ENCODE measurements at regions not wholly inside any gene's neighbourhood (a gene's known extent, or its start where the extent isn't known, plus 50 kb on each side); places are given as distances from the start of the nearest gene placed in this dataset.
A peak's percentile ranks its signal among the peaks of the same experiment; 100 is the strongest.
"Not testable (repeated sequence)": the region's sequence is repeated elsewhere in the genome, so short reads cannot be mapped to it uniquely, and the experiment has no call there.

GRCh38 chr14:39505812-39506211 lies 73.6 kb upstream of the FBXO33 start:
- H3K23ac ChIP-seq (ENCODE audit: low read length), result no peak overlapping the region
- H3K4me1 ChIP-seq (ENCODE audit: control insufficient read depth, low read depth, low read length), result no peaks in the 10 kb centered on the region
- H4K5ac ChIP-seq (ENCODE audit: low read length), result no peak overlapping the region
- H3K4ac ChIP-seq (ENCODE audit: low read depth, low read length), result no peak overlapping the region
- H4K8ac ChIP-seq (ENCODE audit: low read depth, low read length), result no peak overlapping the region
- H3K79me1 ChIP-seq (ENCODE audit: low read length), result no peaks in the 10 kb centered on the region
- no CpG with 5 or more reads among the region's 1 CpG for whole genome bisulfite sequencing (ENCODE audit: extremely low coverage, insufficient coverage, low lambda C conversion rate)
- no peak overlapping the region for H2BK15ac ChIP-seq (replicated peaks; ENCODE audit: low read depth)
- no peak overlapping the region for H3K18ac ChIP-seq (ENCODE audit: low read length)
- H3K36me3 ChIP-seq (ENCODE audit: control insufficient read depth, insufficient read depth, low read length), result no peaks in the 10 kb centered on the region
- H2BK120ac ChIP-seq (ENCODE audit: low read depth, low read length), result no peak overlapping the region
- no peak overlapping the region for H2AK5ac ChIP-seq (ENCODE audit: low read length)
- no peaks in the 10 kb centered on the region for H3K79me2 ChIP-seq (ENCODE audit: control insufficient read depth, insufficient read depth, low read length)
- no peak for DNase-seq
- H3K9ac ChIP-seq (ENCODE audit: low read length), result no peak overlapping the region
- no peak overlapping the region for H3K4me2 ChIP-seq (ENCODE audit: low read length)
- H3K56ac ChIP-seq (ENCODE audit: low read length), result no peak overlapping the region
- no peaks in the 10 kb centered on the region for H3K27me3 ChIP-seq (ENCODE audit: insufficient read depth, low read length, poor library complexity)
- no peak overlapping the region for H3K27ac ChIP-seq (ENCODE audit: low read depth, low read length)
- no peak overlapping the region for H2BK5ac ChIP-seq (ENCODE audit: low read length)
- no peak overlapping the region for H3K4me3 ChIP-seq (ENCODE audit: low read length)

- Histone ChIP-seq H3K27me3 (ENCODE audit: insufficient read depth, low read length, poor library complexity) (no peaks in the 10 kb centered on the region), H3K4ac (ENCODE audit: low read depth, low read length) (no peak overlapping the region), H3K4me1 (ENCODE audit: control insufficient read depth, low read depth, low read length) (no peaks in the 10 kb centered on the region), H3K4me3 (ENCODE audit: low read length) (no peak overlapping the region), H3K18ac (ENCODE audit: low read length) (no peak overlapping the region), H2BK5ac (ENCODE audit: low read length) (no peak overlapping the region), H3K23ac (ENCODE audit: low read length) (no peak overlapping the region), H2AK5ac (ENCODE audit: low read length) (no peak overlapping the region), H3K79me2 (ENCODE audit: control insufficient read depth, insufficient read depth, low read length) (no peaks in the 10 kb centered on the region), H3K36me3 (ENCODE audit: control insufficient read depth, insufficient read depth, low read length) (no peaks in the 10 kb centered on the region), H4K5ac (ENCODE audit: low read length) (no peak overlapping the region), H3K56ac (ENCODE audit: low read length) (no peak overlapping the region), H2BK15ac (replicated peaks; ENCODE audit: low read depth) (no peak overlapping the region), H3K4me2 (ENCODE audit: low read length) (no peak overlapping the region), H4K8ac (ENCODE audit: low read depth, low read length) (no peak overlapping the region), H3K79me1 (ENCODE audit: low read length) (no peaks in the 10 kb centered on the region), H3K9ac (ENCODE audit: low read length) (no peak overlapping the region), H3K27ac (ENCODE audit: low read depth, low read length) (no peak overlapping the region), H2BK120ac (ENCODE audit: low read depth, low read length) (no peak overlapping the region)
- WGBS (ENCODE audit: extremely low coverage, insufficient coverage, low lambda C conversion rate), result no CpG with 5 or more reads among the region's 1 CpG
- DNase-seq, result no peak
Measured at GRCh38 chr14:39500253-39500652, 68.0 kb upstream of the FBXO33 start.

- no peak overlapping the region for H2BK15ac ChIP-seq (replicated peaks; ENCODE audit: low read depth)
- no peak overlapping the region for H3K56ac ChIP-seq (ENCODE audit: low read length)
- H4K8ac ChIP-seq (ENCODE audit: low read depth, low read length), result no peak overlapping the region
- no peak overlapping the region for H3K4ac ChIP-seq (ENCODE audit: low read depth, low read length)
- H4K5ac ChIP-seq (ENCODE audit: low read length), result no peak overlapping the region
- no peak overlapping the region for H2AK5ac ChIP-seq (ENCODE audit: low read length)
- H2BK5ac ChIP-seq (ENCODE audit: low read length), result no peak overlapping the region
- no peaks in the 10 kb centered on the region for H3K79me2 ChIP-seq (ENCODE audit: control insufficient read depth, insufficient read depth, low read length)
- DNase-seq, result no peak
- no peaks in the 10 kb centered on the region for H3K36me3 ChIP-seq (ENCODE audit: control insufficient read depth, insufficient read depth, low read length)
- no peak overlapping the region for H3K9ac ChIP-seq (ENCODE audit: low read length)
- H3K79me1 ChIP-seq (ENCODE audit: low read length), result no peaks in the 10 kb centered on the region
- H3K27me3 ChIP-seq (ENCODE audit: insufficient read depth, low read length, poor library complexity), result no peaks in the 10 kb centered on the region
- H3K4me2 ChIP-seq (ENCODE audit: low read length), result no peak overlapping the region
- H3K4me1 ChIP-seq (ENCODE audit: control insufficient read depth, low read depth, low read length), result no peaks in the 10 kb centered on the region
- H3K18ac ChIP-seq (ENCODE audit: low read length), result no peak overlapping the region
- H3K4me3 ChIP-seq (ENCODE audit: low read length), result no peak overlapping the region
- no peak overlapping the region for H2BK120ac ChIP-seq (ENCODE audit: low read depth, low read length)
- H3K23ac ChIP-seq (ENCODE audit: low read length), result no peak overlapping the region
- H3K27ac ChIP-seq (ENCODE audit: low read depth, low read length), result no peak overlapping the region
Measured at GRCh38 chr14:39499514-39499913, 67.3 kb upstream of the FBXO33 start.

GRCh38 chr14:39497677-39498076 lies 65.4 kb upstream of the FBXO33 start:
- H2BK120ac ChIP-seq (ENCODE audit: low read depth, low read length); H3K4me2 ChIP-seq (ENCODE audit: low read length): not testable (repeated sequence)
- no CpG with 5 or more reads among the region's 3 CpGs for WGBS (ENCODE audit: extremely low coverage, insufficient coverage, low lambda C conversion rate)

GRCh38 chr14:39492267-39492666 lies 60.0 kb upstream of the FBXO33 start:
- Histone ChIP-seq H3K36me3 (ENCODE audit: control insufficient read depth, insufficient read depth, low read length) (no peaks in the 10 kb centered on the region), H3K79me1 (ENCODE audit: low read length) (no peaks in the 10 kb centered on the region), H2BK5ac (ENCODE audit: low read length) (no peak overlapping the region), H3K27ac (ENCODE audit: low read depth, low read length) (no peak overlapping the region), H3K4ac (ENCODE audit: low read depth, low read length) (no peak overlapping the region), H3K18ac (ENCODE audit: low read length) (no peak overlapping the region), H3K4me1 (ENCODE audit: control insufficient read depth, low read depth, low read length) (no peaks in the 10 kb centered on the region), H4K8ac (ENCODE audit: low read depth, low read length) (no peak overlapping the region), H4K5ac (ENCODE audit: low read length) (no peak overlapping the region), H3K27me3 (ENCODE audit: insufficient read depth, low read length, poor library complexity) (no peaks in the 10 kb centered on the region), H3K9ac (ENCODE audit: low read length) (no peak overlapping the region), H3K4me3 (ENCODE audit: low read length) (no peak overlapping the region), H2BK120ac (ENCODE audit: low read depth, low read length) (no peak overlapping the region), H2BK15ac (replicated peaks; ENCODE audit: low read depth) (no peak overlapping the region), H3K56ac (ENCODE audit: low read length) (peak overlapping the region; percentile 22), H3K23ac (ENCODE audit: low read length) (no peak overlapping the region), H3K79me2 (ENCODE audit: control insufficient read depth, insufficient read depth, low read length) (no peaks in the 10 kb centered on the region), H2AK5ac (ENCODE audit: low read length) (no peak overlapping the region), H3K4me2 (ENCODE audit: low read length) (no peak overlapping the region)
- DNase-seq, result peak; percentile 63
- WGBS (ENCODE audit: extremely low coverage, insufficient coverage, low lambda C conversion rate), result no CpG with 5 or more reads among the region's 2 CpGs

More at GRCh38 chr14:39497677-39498076, 65.4 kb upstream of the FBXO33 start:
- H3K56ac ChIP-seq (ENCODE audit: low read length); H3K9ac ChIP-seq (ENCODE audit: low read length); H2AK5ac ChIP-seq (ENCODE audit: low read length); H3K36me3 ChIP-seq (ENCODE audit: control insufficient read depth, insufficient read depth, low read length); DNase-seq; H4K8ac ChIP-seq (ENCODE audit: low read depth, low read length); H3K18ac ChIP-seq (ENCODE audit: low read length); H3K23ac ChIP-seq (ENCODE audit: low read length); H4K5ac ChIP-seq (ENCODE audit: low read length); H3K27me3 ChIP-seq (ENCODE audit: insufficient read depth, low read length, poor library complexity); H3K79me1 ChIP-seq (ENCODE audit: low read length); H2BK5ac ChIP-seq (ENCODE audit: low read length); H3K4ac ChIP-seq (ENCODE audit: low read depth, low read length); H3K4me3 ChIP-seq (ENCODE audit: low read length); H3K27ac ChIP-seq (ENCODE audit: low read depth, low read length); H3K79me2 ChIP-seq (ENCODE audit: control insufficient read depth, insufficient read depth, low read length); H2BK15ac ChIP-seq (replicated peaks; ENCODE audit: low read depth); H3K4me1 ChIP-seq (ENCODE audit: control insufficient read depth, low read depth, low read length): not testable (repeated sequence)

- H3K27ac ChIP-seq (ENCODE audit: low read depth, low read length), result peak overlapping the region; percentile 14
- peak overlapping the region; percentile 39 for H3K18ac ChIP-seq (ENCODE audit: low read length)
- H4K8ac ChIP-seq (ENCODE audit: low read depth, low read length), result no peak overlapping the region
- H3K4me1 ChIP-seq (ENCODE audit: control insufficient read depth, low read depth, low read length), result no peaks in the 10 kb centered on the region
- peak overlapping the region; percentile 82 for H2BK120ac ChIP-seq (ENCODE audit: low read depth, low read length)
- H3K79me1 ChIP-seq (ENCODE audit: low read length), result no peaks in the 10 kb centered on the region
- H2AK5ac ChIP-seq (ENCODE audit: low read length), result no peak overlapping the region
- no peak overlapping the region for H3K4me2 ChIP-seq (ENCODE audit: low read length)
- H2BK15ac ChIP-seq (replicated peaks; ENCODE audit: low read depth), result no peak overlapping the region
- WGBS (ENCODE audit: extremely low coverage, insufficient coverage, low lambda C conversion rate), result no CpG with 5 or more reads among the region's 3 CpGs
- no peaks in the 10 kb centered on the region for H3K27me3 ChIP-seq (ENCODE audit: insufficient read depth, low read length, poor library complexity)
- no peak overlapping the region for H3K4ac ChIP-seq (ENCODE audit: low read depth, low read length)
- H2BK5ac ChIP-seq (ENCODE audit: low read length), result no peak overlapping the region
- H3K9ac ChIP-seq (ENCODE audit: low read length), result no peak overlapping the region
- no peak overlapping the region for H3K4me3 ChIP-seq (ENCODE audit: low read length)
- H3K79me2 ChIP-seq (ENCODE audit: control insufficient read depth, insufficient read depth, low read length), result no peaks in the 10 kb centered on the region
- H4K5ac ChIP-seq (ENCODE audit: low read length), result no peak overlapping the region
- H3K36me3 ChIP-seq (ENCODE audit: control insufficient read depth, insufficient read depth, low read length), result no peaks in the 10 kb centered on the region
- H3K23ac ChIP-seq (ENCODE audit: low read length), result no peak overlapping the region
- DNase-seq, result peak; percentile 55
- no peak overlapping the region for H3K56ac ChIP-seq (ENCODE audit: low read length)
Measured at GRCh38 chr14:39491134-39491571, 58.9 kb upstream of the FBXO33 start.

All from mesendoderm (in vitro differentiated cells).